A673 (cell line): ENCODE measurements at regions not wholly inside any gene's neighbourhood (a gene's known extent, or its start where the extent isn't known, plus 50 kb on each side); places are given as distances from the start of the nearest gene placed in this dataset.

ENCODE experiments used
- BruUV-seq: library from RNA; stranded (reverse); fragments of 400-500 nt; replicated peaks from 2 replicates; lab custom pipeline; 2021; lab: Mats Ljungman, UMichigan
- CTCF ChIA-PET: fragments of 300-600 bp; sonication (Branson Sonifier 250); formaldehyde crosslinking; loops from one replicate; lab custom pipeline; 2022; ENCODE audit warnings: antibody characterized with exemption; lab: Charles Lee
- POLR2A ChIA-PET: fragments of 300-600 bp; sonication (Branson Sonifier 250); formaldehyde crosslinking; loops from one replicate; lab custom pipeline; 2022; ENCODE audit warnings: antibody characterized with exemption; ENCODE audit not compliant: low non-redundant PET; lab: Charles Lee
- DNase-seq: peaks from one replicate; pipeline ENCODE4 v3.0.0-alpha.2; 2015; ENCODE audit warnings: low spot score
- H3K27ac ChIP-seq: fragments of 200-600 bp; sonication (generic); 2 replicates; pipeline ENCODE4 v1.5.1; 2016; ENCODE audit warnings: mixed run types, low read depth, mild to moderate bottlenecking, mixed read lengths, antibody characterized with exemption, low read length; ENCODE audit not compliant: poor library complexity, severe bottlenecking
- H3K27me3 ChIP-seq: fragments of 200-600 bp; sonication (generic); replicated peaks from 2 replicates; pipeline ENCODE4 v1.6.1; 2017; ENCODE audit warnings: mixed run types, low read depth, mild to moderate bottlenecking, mixed read lengths, antibody characterized with exemption, low read length; ENCODE audit not compliant: insufficient read depth, poor library complexity
- H3K36me3 ChIP-seq: fragments of 200-600 bp; sonication (generic); 2 replicates; pipeline ENCODE4 v1.6.1; 2016; ENCODE audit warnings: mixed run types, mild to moderate bottlenecking, mixed read lengths, antibody characterized with exemption, low read length; ENCODE audit not compliant: insufficient read depth, poor library complexity, severe bottlenecking
- H3K4me1 ChIP-seq: fragments of 200-600 bp; sonication (generic); 2 replicates; pipeline ENCODE4 v1.6.1; 2017; ENCODE audit warnings: mixed run types, mild to moderate bottlenecking, mixed read lengths, antibody characterized with exemption, low read length; ENCODE audit not compliant: insufficient read depth, poor library complexity, severe bottlenecking
- H3K4me3 ChIP-seq: fragments of 200-600 bp; sonication (generic); 2 replicates; pipeline ENCODE4 v1.5.1; 2016; ENCODE audit warnings: low read depth, mixed run types, mild to moderate bottlenecking, mixed read lengths, low read length; ENCODE audit not compliant: poor library complexity, severe bottlenecking
- H3K9me3 ChIP-seq: fragments of 200-600 bp; sonication (generic); 2 replicates; pipeline ENCODE4 v1.6.1; 2016; ENCODE audit warnings: mixed run types, low read depth, mild to moderate bottlenecking, mixed read lengths, antibody characterized with exemption, low read length; ENCODE audit not compliant: poor library complexity, severe bottlenecking
- CTCF ChIP-seq: fragments of 300-800, 200-600 bp; sonication (generic); conservative IDR thresholded peaks from 2 replicates; pipeline ENCODE4 v1.5.1; 2017; ENCODE audit warnings: low read depth, mild to moderate bottlenecking, antibody characterized with exemption, low read length, moderate library complexity, mixed read lengths
- EZH2 ChIP-seq: fragments of 200-600 bp; sonication (generic); IDR thresholded peaks from 2 replicates; pipeline ENCODE4 v1.6.1; 2017; ENCODE audit warnings: borderline replicate concordance, low read depth, mild to moderate bottlenecking, mixed read lengths, antibody characterized with exemption, low read length; ENCODE audit not compliant: poor library complexity, severe bottlenecking
- intact Hi-C: fragments of 100-400 bp; cut with micrococcal nuclease; formaldehyde crosslinking; loops from one replicate; pipeline ENCODE4 v1.10.0; 2022; ENCODE audit not compliant: unreplicated experiment

- no TSS peak for BruUV-seq
- H3K27ac ChIP-seq = no peak overlapping the region
- no peaks in the 10 kb centered on the region for H3K36me3 ChIP-seq
- no peak for DNase-seq
- H3K4me3 ChIP-seq = no peak overlapping the region
- TF ChIP-seq EZH2 = no peak
- TF ChIP-seq CTCF = no peak
- POLR2A ChIA-PET = no interaction called here
- H3K9me3 ChIP-seq = peaks cover 10% of the 10 kb centered on the region
- H3K4me1 ChIP-seq = no peaks in the 10 kb centered on the region
- no peaks in the 10 kb centered on the region for H3K27me3 ChIP-seq
- intact Hi-C loops = no loop called here
- CTCF ChIA-PET = no interaction called here
Observed at GRCh38 chr4:36676139-36677050, 395.0 kb downstream of the DTHD1 start.

- Histone ChIP-seq H3K9me3 (peaks cover 16% of the 10 kb centered on the region), H3K27ac (no peak overlapping the region), H3K36me3 (no peaks in the 10 kb centered on the region), H3K27me3 (no peaks in the 10 kb centered on the region), H3K4me3 (no peak overlapping the region), H3K4me1 (no peaks in the 10 kb centered on the region)
- no peak for DNase-seq
- POLR2A ChIA-PET = no interaction called here
- no TSS peak for BruUV-seq
- CTCF ChIA-PET = no interaction called here
- TF ChIP-seq CTCF = no peak
- no peak for TF ChIP-seq EZH2
- intact Hi-C loops = no loop called here
Observed at GRCh38 chr4:36677112-36677511, 395.7 kb downstream of the DTHD1 start.

GRCh38 chr4:36677874-36678273, 396.5 kb downstream of the DTHD1 start:
- H3K36me3 ChIP-seq = no peaks in the 10 kb centered on the region
- H3K27ac ChIP-seq = no peak overlapping the region
- CTCF ChIA-PET = no interaction called here
- BruUV-seq = no TSS peak
- no peaks in the 10 kb centered on the region for H3K27me3 ChIP-seq
- H3K4me1 ChIP-seq = no peaks in the 10 kb centered on the region
- H3K9me3 ChIP-seq = peaks cover 16% of the 10 kb centered on the region
- DNase-seq = no peak
- intact Hi-C loops = no loop called here
- POLR2A ChIA-PET = no interaction called here
- H3K4me3 ChIP-seq = no peak overlapping the region
- TF ChIP-seq CTCF (no peak), EZH2 (no peak)
